Left renal cortex interstitium (tissue), 4 donors: ENCODE measurements at regions not wholly inside any gene's neighbourhood (a gene's known extent, or its start where the extent isn't known, plus 50 kb on each side); places are given as distances from the start of the nearest gene placed in this dataset.

Experiments
- DNase-seq, 4 donors: peaks; one replicate each; pipeline ENCODE4 v3.0.0-alpha.2; 2013; ENCODE audit warnings: low read depth in 4 of 4, low spot score in 2 of 4, missing footprints in 1 of 4

DNA sequence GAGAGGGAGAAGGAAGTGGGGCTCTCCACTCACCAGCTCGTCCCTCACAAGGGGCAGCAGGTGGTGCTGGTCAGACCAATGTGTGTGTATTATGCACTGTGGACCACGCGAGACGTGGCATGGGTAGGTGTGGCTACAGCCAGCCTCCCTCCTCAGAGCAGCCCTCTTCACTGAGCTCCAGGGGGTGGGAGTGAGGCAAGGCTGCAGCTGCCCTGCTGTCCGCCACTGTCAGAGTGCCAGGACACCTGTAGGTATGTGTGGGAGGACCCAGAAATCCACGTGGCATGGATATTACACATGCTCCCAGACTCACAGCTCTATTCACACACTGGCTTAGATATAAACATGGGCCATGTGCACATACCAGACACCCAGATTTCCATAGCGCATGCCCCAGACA lies 90.3 kb downstream of the VEGFA start:
- DNase-seq = no peak

DNA sequence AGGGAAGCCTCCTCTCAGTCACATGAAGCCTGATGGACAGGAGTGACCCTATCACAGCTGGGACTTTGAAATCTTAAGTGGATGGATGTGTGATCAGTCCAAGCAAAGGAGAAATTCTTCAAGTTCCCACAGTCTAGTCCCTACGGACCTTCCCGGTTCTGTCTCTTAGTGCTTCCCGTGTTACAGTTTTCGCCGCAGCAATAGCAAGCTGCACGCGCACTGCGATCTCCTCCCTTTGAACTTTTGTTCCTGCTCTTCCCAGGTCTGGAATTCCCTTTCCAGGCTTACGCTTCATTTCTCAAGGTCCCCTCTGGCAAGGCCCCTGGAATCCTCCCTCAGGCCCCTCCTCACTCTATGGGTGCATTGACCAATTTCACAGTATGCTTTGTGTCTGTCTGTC lies 89.2 kb downstream of the VEGFA start:
- no peak for DNase-seq

DNA sequence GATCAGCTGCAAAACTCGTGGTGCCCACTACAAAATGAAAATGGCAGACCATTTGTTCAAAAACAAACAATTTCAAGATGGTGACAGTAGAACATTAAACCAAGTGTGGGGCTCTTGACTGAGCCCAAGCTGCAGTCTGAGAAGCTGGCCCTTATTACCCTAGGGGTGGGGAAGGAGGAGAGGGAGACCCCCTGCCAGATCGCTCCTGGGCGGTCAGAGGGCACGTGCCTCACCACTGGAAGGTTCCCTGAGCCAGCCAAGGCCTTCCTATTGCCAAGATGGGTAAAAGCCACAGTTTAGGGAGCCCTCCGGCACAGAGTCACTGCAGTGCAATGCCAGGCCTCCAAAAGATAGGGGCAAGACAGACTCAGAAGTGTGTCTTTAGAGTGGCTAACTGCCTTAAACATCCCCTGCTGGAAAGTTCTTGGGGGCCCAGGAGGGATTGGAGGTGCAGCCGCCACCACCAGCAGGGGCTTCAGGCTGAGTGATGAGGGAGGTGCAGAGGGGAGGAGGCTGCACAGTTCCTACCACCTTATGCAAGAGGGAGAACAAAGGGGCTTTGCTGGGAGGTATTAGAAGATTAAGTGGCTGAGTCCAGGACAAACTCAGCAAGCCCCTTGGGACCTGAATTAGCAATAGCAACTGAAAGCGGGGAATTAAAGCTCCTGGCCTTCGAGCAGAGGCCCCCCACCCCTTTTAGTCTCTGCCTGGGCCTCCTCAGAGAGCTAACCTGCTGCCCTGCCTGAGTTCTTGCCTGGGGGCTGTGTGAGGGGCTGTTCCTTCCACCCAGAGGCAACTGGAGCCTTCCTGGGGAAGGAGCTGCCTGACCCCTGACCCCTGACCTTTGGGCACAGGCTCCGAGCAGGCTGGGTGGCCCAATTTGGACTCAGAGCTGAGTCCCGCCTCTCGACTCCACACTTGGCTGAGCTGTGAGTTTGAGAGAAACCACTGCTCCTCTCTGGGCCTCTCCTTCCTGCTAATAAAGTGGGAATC lies 88.4 kb downstream of the VEGFA start:
- DNase-seq = no peak

DNA sequence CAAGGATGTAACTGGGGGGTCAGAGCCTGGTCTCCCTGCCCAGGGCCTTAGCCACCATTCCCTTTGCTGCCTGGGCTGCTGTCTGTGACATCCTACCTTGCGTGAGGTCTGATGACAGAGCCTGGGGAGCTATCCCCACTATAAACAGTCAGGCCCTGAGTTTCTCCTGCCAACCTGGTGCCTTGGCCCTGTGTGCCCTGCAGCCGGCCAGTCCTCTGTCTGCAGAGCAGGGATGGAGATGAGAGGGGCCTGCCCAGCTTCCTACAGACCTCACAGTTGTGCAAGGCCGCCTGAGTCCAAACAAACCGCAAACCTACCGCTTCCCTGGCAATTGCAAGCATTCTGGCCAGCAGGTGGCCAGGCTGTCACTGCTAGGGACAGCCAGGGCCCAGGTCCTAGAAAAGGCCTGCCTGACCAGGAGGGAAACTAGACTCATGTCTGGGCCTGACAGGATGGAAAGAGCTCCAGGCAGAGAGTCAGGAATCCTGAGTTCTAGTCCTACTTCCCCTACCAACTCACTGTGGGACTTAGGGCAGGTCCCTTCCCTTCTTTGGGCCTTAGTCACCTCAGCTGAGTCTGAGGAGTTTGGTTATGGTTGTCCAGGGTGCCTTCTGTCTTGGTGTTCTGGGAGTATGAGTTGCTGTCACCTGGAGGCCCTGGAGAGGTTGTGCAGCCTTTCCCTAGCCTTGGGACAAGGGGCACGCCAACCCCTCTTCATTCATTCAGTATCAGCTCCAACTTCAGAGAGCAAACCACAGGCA lies 86.2 kb downstream of the VEGFA start:
- DNase-seq = no peak

DNA sequence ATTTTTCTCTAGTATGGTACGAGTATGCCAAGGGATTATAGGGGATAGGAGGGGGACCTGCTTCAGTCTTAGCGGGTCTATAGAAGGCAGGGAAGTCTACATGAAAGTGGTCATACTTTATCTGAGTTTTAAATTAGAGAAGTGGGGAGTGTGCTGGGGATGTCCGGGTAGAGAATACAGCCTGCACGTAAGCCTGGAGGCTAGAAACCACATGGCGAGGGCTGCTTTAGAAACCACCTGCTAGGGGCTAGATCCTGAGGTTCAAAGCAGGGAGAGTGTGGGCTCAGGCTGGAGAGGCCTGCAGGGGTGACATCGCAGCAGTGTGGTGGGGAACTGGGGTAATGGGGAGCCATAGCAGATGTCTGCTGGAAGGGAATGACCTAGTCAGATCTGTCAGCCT lies 85.2 kb downstream of the VEGFA start:
- DNase-seq = no peak

DNA sequence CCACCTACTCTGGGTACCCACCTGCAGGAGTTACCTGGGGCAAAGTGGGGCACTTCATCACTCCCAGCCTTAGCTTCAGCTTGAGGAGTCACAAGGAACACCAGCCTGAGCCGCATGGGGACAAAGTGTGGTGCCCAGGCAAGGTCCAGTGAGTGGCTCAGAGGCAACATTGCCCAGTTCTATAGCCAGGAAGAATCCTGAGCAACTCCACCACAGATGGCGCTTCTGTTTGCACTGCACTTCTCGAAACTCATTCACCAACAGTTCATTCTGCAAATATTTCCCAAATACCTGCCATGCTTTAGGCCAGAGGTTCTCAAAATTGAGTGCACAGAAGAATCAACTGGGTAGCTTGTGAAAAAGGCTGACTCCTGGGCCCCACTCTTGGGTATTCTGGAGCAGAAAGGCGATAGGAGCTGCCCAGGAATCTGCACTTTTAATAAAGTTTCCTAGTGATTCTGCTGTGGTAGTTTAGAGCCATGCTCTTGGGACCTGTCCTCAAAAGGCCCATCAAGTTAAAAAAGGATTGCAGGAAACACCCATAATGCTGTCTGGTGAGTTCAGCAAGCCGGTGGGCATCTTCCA lies 83.1 kb downstream of the VEGFA start:
- no peak for DNase-seq

DNA sequence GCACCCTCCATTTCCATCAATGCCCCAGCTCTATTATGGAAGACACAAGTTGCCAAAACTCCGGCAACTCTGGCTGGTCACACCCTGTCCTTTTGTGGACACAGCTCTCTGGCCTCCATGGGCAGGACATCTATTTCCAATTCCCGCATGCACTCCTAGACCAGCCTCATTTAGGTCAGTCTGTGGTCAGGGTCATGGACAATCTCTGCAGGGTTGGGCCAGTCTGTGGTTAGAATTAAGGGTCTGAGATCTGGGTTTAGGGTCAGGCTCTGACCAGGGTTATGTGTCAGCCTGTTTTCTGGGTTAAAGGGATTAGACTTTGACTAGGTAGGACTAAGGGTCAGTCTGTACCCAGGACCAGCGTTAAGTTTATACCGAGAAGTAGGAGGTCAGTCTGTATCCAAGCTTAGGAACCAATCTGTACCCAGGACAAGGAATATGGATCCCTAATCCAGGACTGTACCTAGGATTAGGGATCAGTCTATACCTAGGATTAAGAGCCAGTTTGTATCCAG lies 82.4 kb downstream of the VEGFA start:
- no peak for DNase-seq

DNA sequence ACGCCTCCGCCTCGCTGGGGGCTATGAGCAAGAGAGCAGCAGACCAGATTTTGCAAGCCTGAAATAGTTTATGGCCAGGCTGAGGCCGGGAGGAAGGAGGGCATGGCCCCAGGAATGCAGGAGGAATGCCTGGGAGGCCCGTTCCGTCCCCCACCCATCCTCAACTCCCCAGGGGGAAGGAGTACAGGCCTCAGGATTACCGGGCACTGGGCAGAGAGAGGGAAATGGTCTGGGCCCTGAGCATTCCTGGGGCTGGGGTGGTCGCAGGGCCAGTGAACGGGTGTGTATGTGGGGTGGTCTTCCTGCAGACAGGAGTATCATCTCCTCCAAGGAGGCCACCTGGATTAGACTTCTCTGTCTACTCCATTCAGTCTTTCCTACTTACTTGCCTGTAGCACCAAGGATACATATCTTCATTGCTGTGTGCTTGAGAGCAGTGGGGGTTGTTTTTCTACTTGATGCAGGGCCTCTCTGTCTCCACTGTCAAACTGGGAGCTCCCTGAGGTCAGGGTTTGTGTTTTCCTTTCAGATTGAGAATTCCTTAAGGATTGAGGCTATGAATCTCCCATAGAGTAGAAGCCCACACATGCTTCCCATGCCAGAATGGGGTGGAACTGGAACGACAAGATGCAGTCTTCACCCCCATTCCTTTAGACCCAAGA lies 81.3 kb downstream of the VEGFA start:
- DNase-seq = no peak

DNA sequence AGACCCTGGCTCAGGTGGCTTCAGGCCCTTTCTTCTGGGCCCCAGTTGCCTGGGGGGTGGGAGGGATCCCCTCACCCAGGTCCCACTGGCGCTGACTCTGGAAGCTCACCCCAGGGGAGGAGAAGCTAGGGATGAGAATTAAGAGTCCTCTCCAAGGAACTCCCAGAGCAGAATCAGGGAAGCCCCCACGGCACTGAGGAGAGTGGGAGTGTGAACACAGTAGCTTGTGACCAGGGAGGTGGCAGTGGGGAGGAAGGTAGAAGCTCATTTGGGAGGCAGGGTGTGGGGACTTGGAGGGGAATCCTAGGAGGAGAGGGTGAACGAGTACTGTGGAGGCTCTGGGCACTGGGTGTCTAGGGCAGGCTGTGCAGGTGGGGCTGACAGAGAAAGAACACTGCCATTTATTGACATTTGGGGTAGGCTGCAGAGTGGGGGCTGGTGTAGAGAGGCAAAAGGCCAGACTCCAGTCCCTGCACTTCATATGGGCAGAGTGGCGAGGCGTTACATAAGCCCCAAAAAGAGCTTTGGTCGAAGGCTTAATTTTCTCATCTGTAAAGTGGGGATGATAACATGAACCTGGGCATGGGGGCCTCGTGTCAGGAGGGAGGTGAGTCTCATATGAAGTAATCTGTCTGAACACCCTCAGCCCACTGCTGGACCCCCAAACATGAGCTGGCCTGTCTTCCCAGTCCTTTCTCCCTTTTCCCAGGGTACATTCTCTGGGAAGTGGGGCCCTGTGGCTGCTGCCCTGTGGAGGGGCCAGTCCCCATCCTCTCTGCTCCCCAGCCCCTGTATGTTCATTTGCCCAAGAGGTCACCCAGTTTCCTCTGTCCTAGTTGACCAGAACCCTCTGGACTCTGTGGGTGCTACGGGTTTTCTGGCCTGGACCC lies 80.5 kb downstream of the VEGFA start:
- DNase-seq = no peak

DNA sequence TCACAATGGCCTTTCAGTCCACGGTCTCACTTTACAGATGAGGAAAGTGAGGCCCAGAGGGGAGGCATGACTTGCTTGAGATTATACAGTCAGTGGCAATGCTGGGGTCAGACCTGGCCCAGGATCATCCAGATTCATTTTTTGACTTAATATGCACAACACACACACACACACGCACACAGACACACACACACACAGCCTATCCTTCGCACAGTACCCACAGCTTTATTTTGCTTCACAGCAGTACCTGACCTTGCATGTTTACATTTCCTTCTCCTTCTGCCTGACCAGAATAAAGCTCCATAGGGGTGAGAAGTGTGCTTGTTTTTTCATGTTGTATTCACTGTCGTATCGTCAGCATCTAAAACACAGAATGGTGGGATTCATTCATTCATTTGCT lies 79.8 kb downstream of the VEGFA start:
- DNase-seq = no peak

DNA sequence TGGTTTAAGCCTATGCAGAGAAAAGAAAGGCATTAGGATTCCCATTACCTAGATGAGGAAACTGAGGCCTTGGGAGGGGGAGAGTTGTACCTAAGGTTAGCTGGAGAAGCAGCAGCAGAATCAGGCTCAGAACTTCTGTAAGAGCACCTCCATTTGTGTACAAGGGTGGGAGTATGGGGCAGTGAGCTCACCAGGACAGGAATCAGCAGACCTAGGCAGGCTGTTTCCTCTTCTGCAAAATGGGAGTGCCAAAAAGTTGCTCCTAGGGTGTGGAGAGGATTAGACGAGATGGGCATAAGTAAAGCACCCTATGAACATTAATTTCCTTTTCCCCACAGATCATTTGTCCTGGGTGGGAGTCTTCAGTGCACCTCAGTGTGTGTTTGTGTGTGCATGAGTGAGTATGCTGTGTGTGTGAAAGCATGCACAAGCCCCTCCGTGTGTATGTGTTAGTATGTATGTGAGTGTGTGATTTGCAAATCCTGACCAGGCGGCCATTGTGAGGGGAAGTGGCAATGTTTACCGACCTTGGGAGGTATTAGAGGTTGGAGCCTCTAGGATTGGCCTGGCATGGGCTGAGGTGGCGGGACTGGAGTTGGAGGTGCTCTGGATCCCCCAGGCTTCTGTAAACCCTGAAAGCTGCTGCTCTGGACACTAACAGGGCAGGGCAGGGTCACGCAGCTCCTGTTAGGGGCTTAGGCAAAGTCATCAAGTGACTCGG lies 78.8 kb downstream of the VEGFA start:
- DNase-seq = no peak

DNA sequence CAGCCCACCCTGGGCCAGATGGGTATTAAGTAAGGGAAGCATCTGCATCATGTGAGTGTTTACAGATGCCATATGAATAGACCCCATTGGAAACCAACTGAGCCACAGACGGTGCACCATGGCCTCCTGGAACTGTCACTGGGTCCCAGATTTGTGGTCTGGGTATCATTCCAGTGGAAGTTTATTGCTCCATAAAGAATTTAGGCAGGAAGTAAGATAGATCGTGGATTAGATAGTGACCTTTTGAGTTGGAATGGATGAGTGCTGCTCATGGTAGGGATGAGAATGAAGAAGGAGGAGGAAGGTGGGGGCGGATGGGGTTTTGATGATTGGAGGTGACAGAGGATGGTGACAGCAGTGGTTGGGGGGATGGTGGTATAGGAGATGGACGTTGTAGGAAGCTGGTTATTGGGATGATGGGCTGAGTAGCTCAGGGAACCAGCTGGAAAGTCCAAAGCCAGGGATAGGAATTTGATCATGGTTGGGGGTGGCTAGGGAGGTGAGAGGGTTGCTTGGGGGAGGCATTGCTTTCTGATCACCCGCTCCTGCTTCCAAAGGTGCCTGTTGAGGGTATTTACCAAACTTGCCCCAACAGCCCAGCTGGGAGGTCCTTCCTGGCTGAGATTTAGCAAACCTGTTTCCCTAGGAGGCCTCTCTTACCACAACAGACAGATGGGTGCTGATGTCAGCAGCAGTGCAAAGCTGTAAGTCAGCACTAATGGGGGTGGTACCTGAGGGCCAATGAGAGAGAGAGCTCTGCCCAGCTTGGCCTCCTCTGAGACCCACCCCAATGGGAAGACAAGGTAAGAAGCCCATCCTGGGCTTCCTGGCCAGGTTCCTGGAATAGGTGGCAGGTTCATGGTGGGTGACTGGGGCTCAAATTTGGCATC lies 78.0 kb downstream of the VEGFA start:
- DNase-seq = no peak

DNA sequence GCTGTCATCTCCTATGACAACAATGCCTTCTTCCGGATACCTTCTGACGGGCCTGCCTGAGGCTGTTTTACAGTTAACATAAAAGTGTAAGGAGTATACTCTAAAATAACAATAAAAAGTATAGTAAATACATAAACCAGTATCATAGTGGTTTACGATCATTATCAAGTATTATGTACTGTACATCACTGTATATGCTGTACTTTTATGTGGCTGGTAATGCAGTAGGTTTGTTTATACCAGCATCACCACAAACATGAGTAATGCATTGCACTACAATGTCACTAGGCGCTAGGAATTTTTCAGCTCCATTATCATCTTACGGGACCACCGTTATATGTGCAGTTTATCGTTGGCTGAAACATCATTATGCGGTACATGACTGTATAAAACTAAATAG lies 76.5 kb downstream of the VEGFA start:
- no peak for DNase-seq

DNA sequence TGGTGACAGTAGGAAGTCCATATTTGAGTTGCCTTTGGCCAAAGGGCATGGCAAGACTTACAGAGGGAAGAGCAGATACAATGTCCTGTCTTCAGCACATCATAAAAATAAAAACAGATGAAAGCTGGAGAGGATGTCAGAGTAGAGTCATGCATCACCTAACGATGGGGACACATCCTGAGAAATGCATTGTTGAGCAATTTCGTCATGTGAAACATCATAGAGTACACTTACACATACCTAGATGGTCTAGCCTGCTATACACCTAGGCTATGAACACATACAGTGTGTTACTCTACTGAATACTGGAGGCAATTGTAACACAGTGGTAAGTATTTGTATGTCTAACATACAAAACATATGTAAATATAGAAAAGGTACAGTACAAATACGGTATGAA lies 75.6 kb downstream of the VEGFA start:
- no peak for DNase-seq

DNA sequence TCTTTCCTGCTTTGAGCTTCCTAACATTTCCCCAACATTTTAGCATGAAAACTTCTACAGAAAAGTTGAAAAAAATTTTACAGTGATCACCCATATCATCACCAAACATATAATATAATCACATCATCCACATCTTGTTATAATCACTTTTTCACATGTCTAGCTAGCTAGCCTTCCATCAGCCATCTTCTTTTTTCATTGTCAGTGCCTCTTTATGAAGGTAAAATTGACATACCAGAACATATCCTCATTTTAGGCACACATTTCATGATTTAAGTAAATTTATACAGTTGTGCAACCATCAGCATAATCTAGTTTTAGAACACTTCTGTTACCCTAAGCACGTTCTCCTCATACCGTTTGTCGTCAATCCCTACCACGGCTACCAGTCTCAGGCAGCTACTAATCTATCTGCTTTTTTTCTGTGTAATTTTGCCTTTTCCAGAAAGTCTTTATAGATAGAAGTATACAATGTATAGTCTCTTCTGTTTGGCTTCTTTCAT lies 73.7 kb downstream of the VEGFA start:
- no peak for DNase-seq

DNA sequence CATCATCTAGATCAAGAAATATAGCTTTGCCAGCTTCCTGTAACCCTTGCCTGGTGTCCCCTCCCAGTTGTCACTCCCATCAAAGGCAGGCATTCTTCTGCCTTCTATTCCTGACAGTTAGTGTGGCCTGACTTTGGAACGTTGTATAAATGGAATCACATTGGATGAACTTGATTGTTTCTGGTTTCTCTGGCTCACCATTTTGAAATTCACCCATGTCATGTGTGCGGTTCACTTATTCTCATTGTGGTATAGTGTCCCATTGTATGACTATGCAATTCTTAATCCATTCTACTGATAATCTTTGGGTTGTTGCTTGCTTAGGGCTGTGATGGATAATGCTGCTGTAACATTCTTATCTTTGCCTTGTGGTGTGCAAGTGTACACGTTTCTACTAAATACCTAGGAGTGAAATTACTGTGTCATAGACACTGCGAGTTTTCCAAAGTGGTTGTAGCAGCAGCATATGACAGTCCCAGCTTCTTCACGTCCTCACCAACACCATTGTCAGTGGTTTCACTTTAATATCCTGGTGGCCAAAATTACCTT lies 73.2 kb downstream of the VEGFA start:
- DNase-seq = no peak

DNA sequence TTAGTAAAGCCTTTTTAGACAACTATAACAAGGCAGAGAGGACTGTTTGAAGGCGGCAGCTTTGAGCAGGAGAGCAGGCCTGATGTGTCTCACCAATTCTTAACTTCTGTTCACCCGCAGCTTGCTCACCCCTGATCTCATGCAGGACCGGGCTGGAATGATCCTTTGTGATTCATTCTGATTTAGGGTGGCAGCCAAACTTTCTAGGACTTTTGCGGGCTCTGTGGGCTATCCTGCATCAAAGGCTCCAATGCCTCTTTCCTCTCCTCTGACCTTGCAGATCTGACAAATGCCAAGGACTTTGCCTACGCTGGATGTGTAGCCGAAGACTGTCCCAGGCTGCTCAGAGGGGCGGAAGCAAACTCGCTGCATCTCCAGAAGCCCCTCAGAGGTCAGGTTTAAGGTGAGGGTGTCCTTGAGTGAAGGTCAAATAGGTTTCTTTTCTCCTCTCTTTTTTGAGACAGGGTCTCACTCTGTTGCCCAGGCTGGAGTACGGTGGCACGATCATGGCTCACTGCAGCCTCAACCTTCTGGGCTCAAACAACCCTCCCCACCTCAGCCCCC lies 72.3 kb downstream of the VEGFA start:
- DNase-seq = no peak
